ENCODE measurements at regions not wholly inside any gene's neighbourhood (a gene's known extent, or its start where the extent isn't known, plus 50 kb on each side); places are given as distances from the start of the nearest gene placed in this dataset.

- Histone ChIP-seq H3K4me1 (ENCODE audit: control insufficient read depth in 5 of 5, insufficient read depth in 5 of 5, low read length in 5 of 5) (no peaks in the 10 kb centered on the region), H3K27ac (ENCODE audit: low read depth in 1 of 2, low read length in 1 of 2) (no peak overlapping the region), H3K9ac (ENCODE audit: insufficient read depth in 1 of 2, low read length in 2 of 2) (no peak overlapping the region), H3K9me3 (ENCODE audit: control insufficient read depth in 4 of 4, insufficient read depth in 3 of 4, low read length in 3 of 4) (peaks cover 0 to 2% (median 0%) of the 10 kb centered on the region in 4 donors), H3K27me3 (ENCODE audit: control insufficient read depth in 3 of 3, insufficient read depth in 3 of 3, low read length in 2 of 3) (no peaks in the 10 kb centered on the region), H3K4me3 (no peak overlapping the region), H3K36me3 (ENCODE audit: control insufficient read depth in 4 of 4, insufficient read depth in 4 of 4, low read length in 4 of 4) (no peaks in the 10 kb centered on the region)
- 87% methylated on average over 6 of the region's 6 CpGs for WGBS, 2 donors
- DNase-seq (no peak), ATAC-seq (ENCODE audit: insufficient read depth, low FRiP score) (no peak)
- no peak for TF ChIP-seq CTCF (IDR thresholded peaks at IDR 0.05; ENCODE audit: control extremely low read depth, extremely low read depth)
Measured at GRCh38 chr10:130739016-130739756, 572.3 kb downstream of the TCERG1L start.

- Histone ChIP-seq H3K4me1 (ENCODE audit: control insufficient read depth in 5 of 5, insufficient read depth in 5 of 5, low read length in 5 of 5) (no peaks in the 10 kb centered on the region), H3K27me3 (ENCODE audit: control insufficient read depth in 3 of 3, insufficient read depth in 3 of 3, low read length in 2 of 3) (no peaks in the 10 kb centered on the region), H3K9me3 (ENCODE audit: control insufficient read depth in 4 of 4, insufficient read depth in 3 of 4, low read length in 3 of 4) (peaks cover 0 to 2% (median 0%) of the 10 kb centered on the region in 4 donors), H3K4me3 (no peak overlapping the region), H3K27ac (ENCODE audit: low read depth in 1 of 2, low read length in 1 of 2) (no peak overlapping the region), H3K9ac (ENCODE audit: insufficient read depth in 1 of 2, low read length in 2 of 2) (no peak overlapping the region), H3K36me3 (ENCODE audit: control insufficient read depth in 4 of 4, insufficient read depth in 4 of 4, low read length in 4 of 4) (no peaks in the 10 kb centered on the region)
- WGBS, 2 donors: 76 to 78% methylated on average over 9 of the region's 9 CpGs
- TF ChIP-seq CTCF (IDR thresholded peaks at IDR 0.05; ENCODE audit: control extremely low read depth, extremely low read depth): no peak
- ATAC-seq (ENCODE audit: insufficient read depth, low FRiP score) (no peak), DNase-seq (no peak)
Measured at GRCh38 chr10:130739757-130740145, 571.8 kb downstream of the TCERG1L start.

GRCh38 chr10:130740166-130740565 is 571.4 kb downstream of the TCERG1L start:
- DNase-seq (no peak), ATAC-seq (ENCODE audit: insufficient read depth, low FRiP score) (no peak)
- no peaks in the 10 kb centered on the region for H3K36me3 ChIP-seq (ENCODE audit: control insufficient read depth in 4 of 4, insufficient read depth in 4 of 4, low read length in 4 of 4)
- H3K27me3 ChIP-seq (ENCODE audit: control insufficient read depth in 3 of 3, insufficient read depth in 3 of 3, low read length in 2 of 3): no peaks in the 10 kb centered on the region
- H3K4me1 ChIP-seq (ENCODE audit: control insufficient read depth in 5 of 5, insufficient read depth in 5 of 5, low read length in 5 of 5): no peaks in the 10 kb centered on the region
- H3K9me3 ChIP-seq (ENCODE audit: control insufficient read depth in 4 of 4, insufficient read depth in 3 of 4, low read length in 3 of 4): peaks cover 0 to 2% (median 0%) of the 10 kb centered on the region in 4 donors
- H3K9ac ChIP-seq (ENCODE audit: insufficient read depth in 1 of 2, low read length in 2 of 2): no peak overlapping the region
- 84 to 93% methylated on average over 11 of the region's 11 CpGs for WGBS, 2 donors
- H3K4me3 ChIP-seq: no peak overlapping the region
- no peak overlapping the region for H3K27ac ChIP-seq (ENCODE audit: low read depth in 1 of 2, low read length in 1 of 2)
- TF ChIP-seq CTCF (IDR thresholded peaks at IDR 0.05; ENCODE audit: control extremely low read depth, extremely low read depth): no peak
